A549 (cell line): ENCODE measurements at regions not wholly inside any gene's neighbourhood (a gene's known extent, or its start where the extent isn't known, plus 50 kb on each side); places are given as distances from the start of the nearest gene placed in this dataset.

Source experiments
- ESRRA ChIP-seq: fragments of 150-350 bp; IDR thresholded peaks from 2 replicates; pipeline ENCODE4 v1.6.1; 2014; ENCODE audit warnings: mild to moderate bottlenecking, low read length, borderline replicate concordance
- JUNB ChIP-seq: fragments of >200 bp; sonication (Bioruptor Twin); formaldehyde crosslinking; IDR thresholded peaks from 2 replicates; pipeline ENCODE4 v1.6.1; 2016
- NPAS2 ChIP-seq: fragments of 250-450 bp; sonication (Bioruptor Pico); IDR thresholded peaks from 2 replicates; pipeline ENCODE4 v1.8.0; 2022; ENCODE audit warnings: mild to moderate bottlenecking, moderate library complexity, borderline replicate concordance
- POLR2A ChIP-seq: IDR thresholded peaks from 2 replicates; pipeline ENCODE4 v1.6.1; 2012; ENCODE audit warnings: mild to moderate bottlenecking, low read length
- RFX5 ChIP-seq: fragments of 450-650 bp; IDR thresholded peaks from 2 replicates; pipeline ENCODE4 v1.7.1; 2014; ENCODE audit warnings: antibody characterized with exemption, mild to moderate bottlenecking, moderate library complexity
- TF ChIP-seq, protein P1 (sequence below): fragments of >200 bp; sonication (Bioruptor Twin); formaldehyde crosslinking; IDR thresholded peaks from 3 replicates; pipeline ENCODE4 v1.5.1; 2016
- TF ChIP-seq, protein P2 (sequence below): IDR thresholded peaks from 2 replicates; pipeline ENCODE4 v1.6.1; 2012

DNA sequence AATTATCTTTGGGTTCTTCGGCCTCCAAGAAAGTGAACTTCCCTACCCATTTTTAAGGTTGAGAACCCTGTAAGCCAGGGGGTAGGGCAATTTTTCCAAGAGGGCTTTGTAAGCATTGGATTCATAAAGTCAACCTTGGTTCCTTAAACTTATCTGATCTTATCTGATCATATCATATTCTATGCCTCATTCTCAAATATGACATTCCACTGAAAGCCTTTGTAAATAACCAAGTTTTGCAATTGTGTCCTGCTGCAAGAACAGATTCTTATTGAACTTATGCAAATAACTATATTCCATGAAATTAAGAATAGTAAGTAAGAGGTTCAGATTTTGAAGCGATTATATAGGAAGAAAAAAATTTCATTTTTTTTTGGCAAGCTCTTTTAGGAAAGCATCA lies 649.5 kb downstream of the LRRC70 start:
- TF ChIP-seq POLR2A (no peak), RFX5 (no peak), NPAS2 (no peak), ESRRA (no peak), JUNB (no peak)
- TF ChIP-seq, protein P1, sequence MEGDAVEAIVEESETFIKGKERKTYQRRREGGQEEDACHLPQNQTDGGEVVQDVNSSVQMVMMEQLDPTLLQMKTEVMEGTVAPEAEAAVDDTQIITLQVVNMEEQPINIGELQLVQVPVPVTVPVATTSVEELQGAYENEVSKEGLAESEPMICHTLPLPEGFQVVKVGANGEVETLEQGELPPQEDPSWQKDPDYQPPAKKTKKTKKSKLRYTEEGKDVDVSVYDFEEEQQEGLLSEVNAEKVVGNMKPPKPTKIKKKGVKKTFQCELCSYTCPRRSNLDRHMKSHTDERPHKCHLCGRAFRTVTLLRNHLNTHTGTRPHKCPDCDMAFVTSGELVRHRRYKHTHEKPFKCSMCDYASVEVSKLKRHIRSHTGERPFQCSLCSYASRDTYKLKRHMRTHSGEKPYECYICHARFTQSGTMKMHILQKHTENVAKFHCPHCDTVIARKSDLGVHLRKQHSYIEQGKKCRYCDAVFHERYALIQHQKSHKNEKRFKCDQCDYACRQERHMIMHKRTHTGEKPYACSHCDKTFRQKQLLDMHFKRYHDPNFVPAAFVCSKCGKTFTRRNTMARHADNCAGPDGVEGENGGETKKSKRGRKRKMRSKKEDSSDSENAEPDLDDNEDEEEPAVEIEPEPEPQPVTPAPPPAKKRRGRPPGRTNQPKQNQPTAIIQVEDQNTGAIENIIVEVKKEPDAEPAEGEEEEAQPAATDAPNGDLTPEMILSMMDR, result no peak
- TF ChIP-seq, protein P2, sequence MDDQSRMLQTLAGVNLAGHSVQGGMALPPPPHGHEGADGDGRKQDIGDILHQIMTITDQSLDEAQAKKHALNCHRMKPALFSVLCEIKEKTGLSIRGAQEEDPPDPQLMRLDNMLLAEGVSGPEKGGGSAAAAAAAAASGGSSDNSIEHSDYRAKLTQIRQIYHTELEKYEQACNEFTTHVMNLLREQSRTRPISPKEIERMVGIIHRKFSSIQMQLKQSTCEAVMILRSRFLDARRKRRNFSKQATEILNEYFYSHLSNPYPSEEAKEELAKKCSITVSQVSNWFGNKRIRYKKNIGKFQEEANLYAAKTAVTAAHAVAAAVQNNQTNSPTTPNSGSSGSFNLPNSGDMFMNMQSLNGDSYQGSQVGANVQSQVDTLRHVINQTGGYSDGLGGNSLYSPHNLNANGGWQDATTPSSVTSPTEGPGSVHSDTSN, result no peak
